ENCODE measurements at regions not wholly inside any gene's neighbourhood (a gene's known extent, or its start where the extent isn't known, plus 50 kb on each side); places are given as distances from the start of the nearest gene placed in this dataset.

DNA sequence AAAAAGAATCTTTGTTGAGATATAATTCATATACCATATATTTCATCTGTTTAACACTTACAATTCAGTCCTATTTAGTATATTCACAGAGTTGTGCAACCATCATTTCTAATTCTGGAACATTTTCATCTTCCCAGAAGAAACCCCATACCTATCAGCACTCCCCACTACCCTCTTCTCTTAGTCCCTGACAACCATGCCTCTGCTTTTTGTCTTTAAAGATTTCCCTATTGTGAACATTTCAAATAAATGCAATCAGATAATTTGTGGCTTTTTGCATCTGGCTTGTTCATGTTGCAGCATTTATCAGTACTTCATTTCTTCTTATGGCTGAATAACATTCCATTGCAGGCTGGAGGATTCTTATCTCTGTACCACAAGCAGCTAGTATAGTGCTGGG lies 305.9 kb upstream of the MEX3C start:
- TF ChIP-seq BHLHE40 (IDR thresholded peaks at IDR 0.05; ENCODE audit: low read depth, low read length) (no peak), EP300 (IDR thresholded peaks at IDR 0.05) (no peak), POLR2A (IDR thresholded peaks at IDR 0.05; ENCODE audit: low read length) (no peak), NFE2L2 (conservative IDR thresholded peaks at IDR 0.05; ENCODE audit: low read length) (no peak), MYC (IDR thresholded peaks at IDR 0.05; ENCODE audit: borderline replicate concordance, low read length) (no peak), ZC3H11A (IDR thresholded peaks at IDR 0.05) (no peak)
- TF ChIP-seq, protein P1, sequence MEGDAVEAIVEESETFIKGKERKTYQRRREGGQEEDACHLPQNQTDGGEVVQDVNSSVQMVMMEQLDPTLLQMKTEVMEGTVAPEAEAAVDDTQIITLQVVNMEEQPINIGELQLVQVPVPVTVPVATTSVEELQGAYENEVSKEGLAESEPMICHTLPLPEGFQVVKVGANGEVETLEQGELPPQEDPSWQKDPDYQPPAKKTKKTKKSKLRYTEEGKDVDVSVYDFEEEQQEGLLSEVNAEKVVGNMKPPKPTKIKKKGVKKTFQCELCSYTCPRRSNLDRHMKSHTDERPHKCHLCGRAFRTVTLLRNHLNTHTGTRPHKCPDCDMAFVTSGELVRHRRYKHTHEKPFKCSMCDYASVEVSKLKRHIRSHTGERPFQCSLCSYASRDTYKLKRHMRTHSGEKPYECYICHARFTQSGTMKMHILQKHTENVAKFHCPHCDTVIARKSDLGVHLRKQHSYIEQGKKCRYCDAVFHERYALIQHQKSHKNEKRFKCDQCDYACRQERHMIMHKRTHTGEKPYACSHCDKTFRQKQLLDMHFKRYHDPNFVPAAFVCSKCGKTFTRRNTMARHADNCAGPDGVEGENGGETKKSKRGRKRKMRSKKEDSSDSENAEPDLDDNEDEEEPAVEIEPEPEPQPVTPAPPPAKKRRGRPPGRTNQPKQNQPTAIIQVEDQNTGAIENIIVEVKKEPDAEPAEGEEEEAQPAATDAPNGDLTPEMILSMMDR (IDR thresholded peaks at IDR 0.05): no peak
- TF ChIP-seq, protein P2, sequence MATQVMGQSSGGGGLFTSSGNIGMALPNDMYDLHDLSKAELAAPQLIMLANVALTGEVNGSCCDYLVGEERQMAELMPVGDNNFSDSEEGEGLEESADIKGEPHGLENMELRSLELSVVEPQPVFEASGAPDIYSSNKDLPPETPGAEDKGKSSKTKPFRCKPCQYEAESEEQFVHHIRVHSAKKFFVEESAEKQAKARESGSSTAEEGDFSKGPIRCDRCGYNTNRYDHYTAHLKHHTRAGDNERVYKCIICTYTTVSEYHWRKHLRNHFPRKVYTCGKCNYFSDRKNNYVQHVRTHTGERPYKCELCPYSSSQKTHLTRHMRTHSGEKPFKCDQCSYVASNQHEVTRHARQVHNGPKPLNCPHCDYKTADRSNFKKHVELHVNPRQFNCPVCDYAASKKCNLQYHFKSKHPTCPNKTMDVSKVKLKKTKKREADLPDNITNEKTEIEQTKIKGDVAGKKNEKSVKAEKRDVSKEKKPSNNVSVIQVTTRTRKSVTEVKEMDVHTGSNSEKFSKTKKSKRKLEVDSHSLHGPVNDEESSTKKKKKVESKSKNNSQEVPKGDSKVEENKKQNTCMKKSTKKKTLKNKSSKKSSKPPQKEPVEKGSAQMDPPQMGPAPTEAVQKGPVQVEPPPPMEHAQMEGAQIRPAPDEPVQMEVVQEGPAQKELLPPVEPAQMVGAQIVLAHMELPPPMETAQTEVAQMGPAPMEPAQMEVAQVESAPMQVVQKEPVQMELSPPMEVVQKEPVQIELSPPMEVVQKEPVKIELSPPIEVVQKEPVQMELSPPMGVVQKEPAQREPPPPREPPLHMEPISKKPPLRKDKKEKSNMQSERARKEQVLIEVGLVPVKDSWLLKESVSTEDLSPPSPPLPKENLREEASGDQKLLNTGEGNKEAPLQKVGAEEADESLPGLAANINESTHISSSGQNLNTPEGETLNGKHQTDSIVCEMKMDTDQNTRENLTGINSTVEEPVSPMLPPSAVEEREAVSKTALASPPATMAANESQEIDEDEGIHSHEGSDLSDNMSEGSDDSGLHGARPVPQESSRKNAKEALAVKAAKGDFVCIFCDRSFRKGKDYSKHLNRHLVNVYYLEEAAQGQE (IDR thresholded peaks at IDR 0.05): no peak

Measured in A549 (cell line).